Fibroblast of the aortic adventitia (primary cell): ENCODE measurements at regions not wholly inside any gene's neighbourhood (a gene's known extent, or its start where the extent isn't known, plus 50 kb on each side); places are given as distances from the start of the nearest gene placed in this dataset.

Experiments used
- DNase-seq: peaks from one replicate; pipeline ENCODE4 v3.0.0-alpha.2; 2010; ENCODE audit warnings: low read depth
- H3K4me3 ChIP-seq: 2 replicates; pipeline ENCODE4 v1.5.1; 2011; ENCODE audit warnings: low read depth, mild to moderate bottlenecking, control low read depth, low read length, moderate library complexity
- TF ChIP-seq, protein P1 (sequence below): IDR thresholded peaks from 2 replicates; pipeline ENCODE4 v1.5.1; 2011; ENCODE audit warnings: mild to moderate bottlenecking, low read length, control low read depth, inconsistent platforms; ENCODE audit not compliant: insufficient read depth

- TF ChIP-seq, protein P1, sequence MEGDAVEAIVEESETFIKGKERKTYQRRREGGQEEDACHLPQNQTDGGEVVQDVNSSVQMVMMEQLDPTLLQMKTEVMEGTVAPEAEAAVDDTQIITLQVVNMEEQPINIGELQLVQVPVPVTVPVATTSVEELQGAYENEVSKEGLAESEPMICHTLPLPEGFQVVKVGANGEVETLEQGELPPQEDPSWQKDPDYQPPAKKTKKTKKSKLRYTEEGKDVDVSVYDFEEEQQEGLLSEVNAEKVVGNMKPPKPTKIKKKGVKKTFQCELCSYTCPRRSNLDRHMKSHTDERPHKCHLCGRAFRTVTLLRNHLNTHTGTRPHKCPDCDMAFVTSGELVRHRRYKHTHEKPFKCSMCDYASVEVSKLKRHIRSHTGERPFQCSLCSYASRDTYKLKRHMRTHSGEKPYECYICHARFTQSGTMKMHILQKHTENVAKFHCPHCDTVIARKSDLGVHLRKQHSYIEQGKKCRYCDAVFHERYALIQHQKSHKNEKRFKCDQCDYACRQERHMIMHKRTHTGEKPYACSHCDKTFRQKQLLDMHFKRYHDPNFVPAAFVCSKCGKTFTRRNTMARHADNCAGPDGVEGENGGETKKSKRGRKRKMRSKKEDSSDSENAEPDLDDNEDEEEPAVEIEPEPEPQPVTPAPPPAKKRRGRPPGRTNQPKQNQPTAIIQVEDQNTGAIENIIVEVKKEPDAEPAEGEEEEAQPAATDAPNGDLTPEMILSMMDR: no peak
- DNase-seq: no peak
- no peak overlapping the region for H3K4me3 ChIP-seq
Measured at GRCh38 chr2:11009891-11010290, 98.2 kb downstream of the KCNF1 start.

GRCh38 chr2:11011359-11011758 lies 99.6 kb downstream of the KCNF1 start:
- H3K4me3 ChIP-seq: no peak overlapping the region
- no peak for DNase-seq
- TF ChIP-seq, protein P1: no peak

DNA sequence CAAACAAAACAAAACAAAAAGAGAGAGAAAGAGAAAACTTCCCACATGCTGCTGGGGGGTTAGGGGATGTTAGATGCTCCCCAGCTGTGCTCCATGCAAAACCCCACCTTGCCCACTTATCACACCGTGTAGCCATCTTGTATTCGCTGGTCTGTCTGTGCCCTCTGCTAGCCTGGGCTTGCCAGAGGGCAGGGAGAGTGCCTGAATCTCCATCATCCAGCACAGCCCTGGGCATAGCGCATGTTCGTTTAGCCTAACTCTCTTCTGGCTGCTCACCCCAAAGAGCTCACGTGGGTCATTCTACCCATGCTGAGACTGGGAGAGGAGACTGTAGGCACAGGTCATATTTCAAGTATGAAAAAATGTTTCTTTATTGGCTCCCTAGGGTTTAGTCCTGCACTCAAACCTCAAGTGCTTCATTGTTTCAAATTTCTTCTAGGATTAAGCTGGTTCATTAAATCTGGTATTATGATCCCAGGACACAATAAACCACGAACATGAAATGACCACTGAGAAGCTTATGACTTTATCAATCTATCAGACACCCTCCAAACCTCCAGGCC lies 100.5 kb downstream of the KCNF1 start:
- TF ChIP-seq, protein P1: no peak
- DNase-seq: no peak

GRCh38 chr2:11013196-11013595 lies 101.5 kb downstream of the KCNF1 start:
- TF ChIP-seq, protein P1: no peak
- no peak for DNase-seq
- H3K4me3 ChIP-seq: no peak overlapping the region

More for the DNA sequence above, 100.5 kb downstream of the KCNF1 start:
- no peak overlapping the region for H3K4me3 ChIP-seq

GRCh38 chr2:11014026-11014425 lies 102.3 kb downstream of the KCNF1 start:
- no peak for DNase-seq
- no peak overlapping the region for H3K4me3 ChIP-seq
- TF ChIP-seq, protein P1: no peak

DNA sequence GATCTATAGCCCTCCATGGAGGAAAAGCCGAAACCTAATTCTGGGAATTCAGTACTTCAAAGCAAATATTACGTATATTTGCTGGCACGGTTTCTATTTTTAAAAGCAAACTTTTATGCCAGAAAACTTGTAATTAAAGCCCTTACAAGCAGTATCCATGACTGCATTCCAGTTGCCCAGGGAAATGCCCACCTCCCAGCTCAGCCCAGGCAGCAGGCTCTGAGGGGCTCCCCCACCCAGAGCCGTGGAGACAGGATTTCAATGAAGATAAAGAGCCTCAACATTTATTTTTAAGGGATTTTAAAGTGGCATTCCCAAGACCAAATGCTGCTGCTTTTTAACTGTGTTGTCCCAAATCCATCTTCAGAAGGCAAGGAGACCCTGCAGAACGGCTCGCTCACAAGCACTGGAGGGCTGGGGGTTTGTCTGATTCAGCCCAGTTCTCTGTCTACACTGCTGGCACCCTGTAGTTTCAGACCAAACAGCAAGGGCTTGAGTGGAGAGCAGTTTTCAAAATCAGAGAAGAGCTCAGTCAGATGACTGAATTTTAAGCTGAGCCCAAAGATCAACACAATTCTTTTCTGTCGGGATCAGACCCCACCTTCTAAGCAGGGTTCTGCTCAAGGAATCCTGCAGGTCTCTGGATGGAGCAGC lies 105.1 kb downstream of the KCNF1 start:
- no peak overlapping the region for H3K4me3 ChIP-seq
- DNase-seq: no peak
- TF ChIP-seq, protein P1: no peak

DNA sequence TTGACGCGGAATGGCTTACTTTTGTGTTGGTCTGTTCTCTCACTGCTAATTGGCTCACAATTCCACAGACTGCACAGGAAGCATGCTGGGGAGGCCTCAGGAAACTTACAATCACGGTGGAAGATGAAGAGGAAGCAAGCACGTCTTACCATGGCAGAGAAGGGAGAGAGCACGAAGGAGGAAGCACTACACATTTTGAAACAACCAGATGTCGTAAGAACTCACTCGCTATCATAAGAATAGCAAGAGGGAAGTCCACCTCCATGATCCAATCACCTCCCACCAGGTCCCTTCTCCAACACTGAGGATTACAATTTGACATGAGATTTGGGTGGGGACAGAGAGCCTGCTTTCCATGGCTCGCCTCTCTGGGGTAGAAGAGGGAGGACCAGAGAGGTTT lies 106.2 kb downstream of the KCNF1 start:
- no peak for DNase-seq
- no peak overlapping the region for H3K4me3 ChIP-seq
- TF ChIP-seq, protein P1: no peak
